ENCODE measurements at regions not wholly inside any gene's neighbourhood (a gene's known extent, or its start where the extent isn't known, plus 50 kb on each side); places are given as distances from the start of the nearest gene placed in this dataset.

DNA sequence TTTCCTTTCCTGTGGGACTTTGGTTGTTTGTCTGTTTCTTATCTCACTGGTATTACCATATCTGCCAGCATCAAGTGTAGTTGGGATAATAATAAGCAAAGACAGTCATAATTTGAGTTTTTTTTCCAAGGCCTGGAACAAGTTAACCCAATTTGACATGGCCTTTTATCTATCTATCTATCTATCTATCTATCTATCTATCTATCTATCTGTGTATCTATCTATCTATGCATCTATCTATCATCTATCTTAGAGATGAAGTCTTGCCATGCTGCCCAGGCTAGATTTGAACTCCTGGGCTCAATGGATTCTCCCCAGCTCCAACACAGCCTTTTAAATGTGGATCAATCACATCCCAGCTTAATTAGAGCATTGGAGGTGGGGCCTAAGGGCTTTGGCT is 174.1 kb upstream of the CSF3R start:
- Mint-ChIP-seq H3K4me3 (no peak overlapping the region), H3K27ac (no peak overlapping the region), H3K36me3 (no peaks in the 10 kb centered on the region)

GRCh38 chr1:36656271-36656670 is 173.6 kb upstream of the CSF3R start:
- H3K9me3 Mint-ChIP-seq, result no peaks in the 10 kb centered on the region
- no peak for TF ChIP-seq CTCF (conservative IDR thresholded peaks at IDR 0.05)
- DNase-seq (ENCODE audit: extremely low spot score, unreplicated experiment), result no peak
- peaks cover 61% of the 10 kb centered on the region for H3K27me3 Mint-ChIP-seq
- no peak overlapping the region for H3K4me3 Mint-ChIP-seq
- no peak overlapping the region for H3K27ac Mint-ChIP-seq
- H3K36me3 Mint-ChIP-seq, result no peaks in the 10 kb centered on the region
- H3K4me1 Mint-ChIP-seq (ENCODE audit: unreplicated experiment), result peaks cover 5% of the 10 kb centered on the region

More for the DNA sequence above, 174.1 kb upstream of the CSF3R start:
- Mint-ChIP-seq H3K27me3 (peaks cover 63% of the 10 kb centered on the region), H3K9me3 (no peaks in the 10 kb centered on the region), H3K4me1 (ENCODE audit: unreplicated experiment) (peaks cover 5% of the 10 kb centered on the region)
- TF ChIP-seq CTCF (conservative IDR thresholded peaks at IDR 0.05), result no peak
- DNase-seq (ENCODE audit: extremely low spot score, unreplicated experiment), result no peak

- Mint-ChIP-seq H3K27me3 (peaks cover 53% of the 10 kb centered on the region), H3K36me3 (no peaks in the 10 kb centered on the region), H3K9me3 (no peaks in the 10 kb centered on the region), H3K4me1 (ENCODE audit: unreplicated experiment) (peaks cover 5% of the 10 kb centered on the region), H3K4me3 (no peak overlapping the region), H3K27ac (no peak overlapping the region)
- DNase-seq (ENCODE audit: extremely low spot score, unreplicated experiment), result no peak
- TF ChIP-seq CTCF (conservative IDR thresholded peaks at IDR 0.05), result no peak
Observed at GRCh38 chr1:36654586-36654985, 171.9 kb upstream of the CSF3R start.

GRCh38 chr1:36653850-36654249 is 171.1 kb upstream of the CSF3R start:
- peaks cover 5% of the 10 kb centered on the region for H3K4me1 Mint-ChIP-seq (ENCODE audit: unreplicated experiment)
- TF ChIP-seq CTCF (conservative IDR thresholded peaks at IDR 0.05), result no peak
- H3K4me3 Mint-ChIP-seq, result no peak overlapping the region
- no peaks in the 10 kb centered on the region for H3K36me3 Mint-ChIP-seq
- H3K27me3 Mint-ChIP-seq, result peaks cover 48% of the 10 kb centered on the region
- no peak for DNase-seq (ENCODE audit: extremely low spot score, unreplicated experiment)
- no peak overlapping the region for H3K27ac Mint-ChIP-seq
- no peaks in the 10 kb centered on the region for H3K9me3 Mint-ChIP-seq

DNA sequence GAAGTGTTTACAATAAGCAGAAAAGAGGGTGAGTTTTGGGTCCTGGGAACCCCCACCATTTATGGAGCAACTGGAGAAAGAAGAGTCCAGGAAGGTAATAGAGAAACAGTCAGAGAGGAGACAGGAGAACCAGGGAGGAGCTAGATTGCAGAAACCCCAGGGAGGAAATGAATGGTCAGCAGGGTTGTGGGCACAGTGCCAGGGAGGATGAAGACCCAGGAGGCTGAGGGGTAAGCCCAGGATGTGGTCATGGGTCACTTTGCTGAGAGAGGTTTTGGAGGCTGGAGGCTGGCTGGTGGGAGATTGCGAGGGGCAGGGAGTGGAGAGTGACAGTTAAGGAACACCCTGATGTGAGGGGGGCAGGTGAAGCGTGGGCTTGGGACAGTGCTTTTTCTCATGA is 169.9 kb upstream of the CSF3R start:
- H3K27me3 Mint-ChIP-seq, result peaks cover 49% of the 10 kb centered on the region
- peaks cover 5% of the 10 kb centered on the region for H3K4me1 Mint-ChIP-seq (ENCODE audit: unreplicated experiment)
- DNase-seq (ENCODE audit: extremely low spot score, unreplicated experiment), result no peak
- no peak for TF ChIP-seq CTCF (conservative IDR thresholded peaks at IDR 0.05)
- H3K9me3 Mint-ChIP-seq, result no peaks in the 10 kb centered on the region
- H3K4me3 Mint-ChIP-seq, result no peak overlapping the region
- H3K36me3 Mint-ChIP-seq, result no peaks in the 10 kb centered on the region
- H3K27ac Mint-ChIP-seq, result no peak overlapping the region

- peaks cover 5% of the 10 kb centered on the region for H3K4me1 Mint-ChIP-seq (ENCODE audit: unreplicated experiment)
- no peak for TF ChIP-seq CTCF (conservative IDR thresholded peaks at IDR 0.05)
Observed at GRCh38 chr1:36652011-36652410, 169.3 kb upstream of the CSF3R start.

More at GRCh38 chr1:36652011-36652410, 169.3 kb upstream of the CSF3R start:
- H3K4me3 Mint-ChIP-seq, result no peak overlapping the region
- peaks cover 51% of the 10 kb centered on the region for H3K27me3 Mint-ChIP-seq
- H3K36me3 Mint-ChIP-seq, result no peaks in the 10 kb centered on the region
- H3K27ac Mint-ChIP-seq, result no peak overlapping the region
- no peaks in the 10 kb centered on the region for H3K9me3 Mint-ChIP-seq
- no peak for DNase-seq (ENCODE audit: extremely low spot score, unreplicated experiment)

All from type B pancreatic cell (in vitro differentiated cells).